OCI-LY1 (cell line): ENCODE measurements at regions not wholly inside any gene's neighbourhood (a gene's known extent, or its start where the extent isn't known, plus 50 kb on each side); places are given as distances from the start of the nearest gene placed in this dataset.

Experiments used
- EZH2 ChIP-seq: fragments of 200-600 bp; sonication (generic), shearing (Covaris generic); IDR thresholded peaks from 2 replicates; pipeline ENCODE4 v1.8.0; 2017; ENCODE audit warnings: borderline replicate concordance, mixed run types, mild to moderate bottlenecking, antibody characterized with exemption, low read length, moderate library complexity, mixed read lengths
- TF ChIP-seq, protein P1 (sequence below): fragments of 200-600 bp; sonication (generic), shearing (Covaris generic); IDR thresholded peaks from 2 replicates; pipeline ENCODE4 v1.5.1; 2017; ENCODE audit warnings: mild to moderate bottlenecking, antibody characterized with exemption, low read length, moderate library complexity, mixed read lengths

DNA sequence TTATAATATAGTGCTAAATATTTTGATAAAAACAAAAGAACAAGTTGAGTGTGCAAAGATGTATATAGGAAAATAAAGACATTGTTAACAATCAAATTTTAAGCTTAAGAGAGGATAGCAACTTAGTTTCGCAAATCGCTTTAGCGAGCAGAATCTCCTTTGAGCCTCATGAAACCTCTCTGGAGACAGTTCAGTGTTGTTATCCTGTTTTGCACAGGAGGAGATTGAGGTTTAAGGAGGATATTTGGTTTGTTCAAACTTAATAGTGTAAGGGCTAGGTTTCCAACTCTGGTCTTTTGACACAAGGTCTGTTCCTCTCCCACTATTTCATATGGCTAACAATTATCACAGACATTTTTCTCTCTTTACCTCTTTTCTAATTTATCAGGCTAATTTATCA, 1848.5 kb upstream of the TENM3 start:
- TF ChIP-seq EZH2 = no peak
- TF ChIP-seq, protein P1, sequence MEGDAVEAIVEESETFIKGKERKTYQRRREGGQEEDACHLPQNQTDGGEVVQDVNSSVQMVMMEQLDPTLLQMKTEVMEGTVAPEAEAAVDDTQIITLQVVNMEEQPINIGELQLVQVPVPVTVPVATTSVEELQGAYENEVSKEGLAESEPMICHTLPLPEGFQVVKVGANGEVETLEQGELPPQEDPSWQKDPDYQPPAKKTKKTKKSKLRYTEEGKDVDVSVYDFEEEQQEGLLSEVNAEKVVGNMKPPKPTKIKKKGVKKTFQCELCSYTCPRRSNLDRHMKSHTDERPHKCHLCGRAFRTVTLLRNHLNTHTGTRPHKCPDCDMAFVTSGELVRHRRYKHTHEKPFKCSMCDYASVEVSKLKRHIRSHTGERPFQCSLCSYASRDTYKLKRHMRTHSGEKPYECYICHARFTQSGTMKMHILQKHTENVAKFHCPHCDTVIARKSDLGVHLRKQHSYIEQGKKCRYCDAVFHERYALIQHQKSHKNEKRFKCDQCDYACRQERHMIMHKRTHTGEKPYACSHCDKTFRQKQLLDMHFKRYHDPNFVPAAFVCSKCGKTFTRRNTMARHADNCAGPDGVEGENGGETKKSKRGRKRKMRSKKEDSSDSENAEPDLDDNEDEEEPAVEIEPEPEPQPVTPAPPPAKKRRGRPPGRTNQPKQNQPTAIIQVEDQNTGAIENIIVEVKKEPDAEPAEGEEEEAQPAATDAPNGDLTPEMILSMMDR = no peak
